ENCODE measurements at regions not wholly inside any gene's neighbourhood (a gene's known extent, or its start where the extent isn't known, plus 50 kb on each side); places are given as distances from the start of the nearest gene placed in this dataset.
"Not testable (repeated sequence)": the region's sequence is repeated elsewhere in the genome, so short reads cannot be mapped to it uniquely, and the experiment has no call there.

DNA sequence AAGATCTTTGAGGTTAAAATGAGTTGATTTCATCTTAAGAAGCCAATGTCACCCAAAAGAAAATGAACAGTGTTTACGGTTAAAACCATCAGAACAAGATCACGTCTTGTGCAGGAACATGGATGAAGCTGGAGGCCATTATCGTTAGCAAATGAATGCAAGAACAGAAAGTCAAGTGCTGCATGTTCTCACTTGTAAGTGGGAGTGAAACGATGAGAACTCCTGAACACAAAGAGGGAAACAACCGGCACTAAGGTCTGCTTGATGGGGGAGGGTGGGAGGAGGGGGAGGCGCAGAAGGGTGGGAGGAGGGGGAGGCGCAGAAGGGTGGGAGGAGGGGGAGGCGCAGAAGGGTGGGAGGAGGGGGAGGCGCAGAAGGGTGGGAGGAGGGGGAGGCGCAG is 214.8 kb upstream of the PRKCQ start:
- not testable (repeated sequence) for DNase-seq

DNA sequence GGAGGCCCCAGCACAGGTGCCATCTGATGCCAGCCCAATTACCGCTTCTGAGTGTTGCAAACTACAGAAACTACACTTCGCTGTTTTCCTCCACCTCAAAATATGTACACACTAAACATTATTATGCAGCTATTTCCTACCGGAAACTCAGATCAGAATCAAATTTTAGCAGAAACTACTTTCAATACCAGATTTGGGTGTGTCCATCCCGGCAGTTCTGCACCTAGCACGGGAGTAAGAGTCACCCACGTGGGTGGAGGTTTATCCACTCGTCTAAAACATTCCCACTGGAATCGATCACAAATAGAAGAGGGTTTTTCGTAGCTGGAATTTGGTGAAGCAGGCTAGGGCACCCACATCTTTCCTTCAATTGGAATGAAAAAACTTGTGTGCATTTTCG is 214.4 kb upstream of the PRKCQ start:
- DNase-seq, result no peak

DNA sequence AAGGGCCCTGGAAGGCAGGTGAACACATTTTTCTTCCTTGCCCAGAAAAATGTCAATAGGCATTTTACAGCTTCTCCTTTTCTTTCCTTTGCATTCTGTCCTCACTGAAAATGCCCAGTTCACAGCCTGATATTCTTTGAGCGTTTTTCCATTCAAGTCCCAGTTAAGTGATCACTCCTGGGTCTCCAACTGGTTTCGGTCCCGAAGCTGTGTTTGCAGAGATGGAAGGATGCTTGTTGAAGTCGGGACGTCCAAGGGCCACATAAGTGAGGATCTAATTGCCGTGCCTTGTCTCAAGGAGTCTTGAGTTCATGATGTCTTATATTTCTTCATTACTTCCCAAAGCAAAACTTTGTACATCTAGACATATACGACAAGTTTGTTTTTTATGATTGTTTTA is 208.7 kb upstream of the PRKCQ start:
- DNase-seq, result no peak

DNA sequence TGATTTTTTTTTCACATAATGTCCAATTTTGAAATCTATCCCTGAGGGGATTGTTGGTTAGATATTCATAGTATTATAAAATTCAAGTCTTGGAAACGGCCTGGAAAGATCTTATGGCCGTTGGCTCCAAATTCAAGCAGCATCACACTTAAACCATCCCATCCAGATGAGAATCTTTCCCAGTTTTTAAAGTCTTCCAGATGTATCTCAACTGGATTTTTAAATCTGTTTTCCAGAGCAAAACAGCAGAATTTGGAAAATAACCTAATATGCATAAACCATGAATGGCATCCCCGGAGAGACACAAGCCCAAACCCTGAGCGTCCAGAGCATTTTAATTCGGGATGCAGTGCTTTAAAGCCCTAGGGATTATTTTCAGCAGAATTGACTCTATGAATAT is 208.2 kb upstream of the PRKCQ start:
- DNase-seq, result no peak

DNA sequence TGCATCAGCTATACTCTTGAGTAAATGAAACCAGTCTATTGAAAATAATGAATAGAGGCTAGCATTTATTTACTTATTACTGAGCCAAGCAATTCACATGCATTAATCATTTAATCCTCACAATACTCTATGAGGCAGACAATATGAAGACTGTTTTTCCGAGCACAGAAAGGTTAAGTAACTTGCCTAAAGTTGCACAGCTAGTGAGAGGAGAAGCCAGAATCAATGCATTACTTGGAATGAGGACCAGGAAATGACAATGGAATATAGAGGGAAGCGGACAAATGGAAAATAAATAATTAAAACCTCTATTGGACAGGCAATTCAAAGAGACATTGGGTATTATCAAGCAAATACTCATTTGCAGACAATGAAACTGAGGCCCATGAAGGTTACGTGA is 207.6 kb upstream of the PRKCQ start:
- DNase-seq, result no peak

DNA sequence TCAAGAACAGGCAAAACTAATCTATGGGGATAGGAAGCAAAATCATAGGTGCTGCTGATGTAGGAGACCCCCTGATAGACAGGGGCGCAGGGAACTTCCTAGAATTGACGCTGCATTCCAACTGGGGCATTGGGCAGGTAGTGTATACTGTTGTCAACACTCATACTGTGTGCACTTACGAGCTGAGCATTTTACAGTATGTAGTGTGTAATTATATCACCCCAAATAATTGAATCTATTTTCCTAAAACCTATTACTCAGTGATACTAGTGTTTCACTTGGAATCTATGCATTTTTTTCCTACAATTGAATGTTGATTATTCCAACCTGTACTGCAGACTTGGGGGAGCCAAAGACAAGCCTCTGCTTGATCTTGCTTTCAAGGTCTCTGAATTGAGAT is 207.0 kb upstream of the PRKCQ start:
- DNase-seq, result no peak

DNA sequence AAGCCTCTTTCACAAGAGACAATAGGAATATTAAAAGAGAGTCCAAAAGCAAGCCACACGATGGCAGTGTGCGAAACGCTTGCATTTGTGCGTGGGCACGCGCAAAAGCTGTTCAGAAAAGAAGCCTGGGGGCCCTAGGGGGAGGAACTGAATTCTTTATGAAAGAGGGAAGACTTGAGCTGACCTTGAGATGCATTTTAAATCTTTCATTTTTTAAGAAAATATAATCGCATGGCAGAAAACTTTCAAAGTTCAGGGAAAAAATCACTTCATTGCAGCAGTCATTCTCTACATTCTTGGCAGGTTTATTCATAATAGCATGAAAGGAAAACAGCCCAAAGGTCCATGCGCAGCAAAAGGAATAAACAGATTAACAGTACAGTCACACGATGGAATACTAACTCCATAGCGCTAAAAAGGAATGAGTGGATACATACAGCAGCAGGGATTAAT is 206.5 kb upstream of the PRKCQ start:
- DNase-seq, result no peak

DNA sequence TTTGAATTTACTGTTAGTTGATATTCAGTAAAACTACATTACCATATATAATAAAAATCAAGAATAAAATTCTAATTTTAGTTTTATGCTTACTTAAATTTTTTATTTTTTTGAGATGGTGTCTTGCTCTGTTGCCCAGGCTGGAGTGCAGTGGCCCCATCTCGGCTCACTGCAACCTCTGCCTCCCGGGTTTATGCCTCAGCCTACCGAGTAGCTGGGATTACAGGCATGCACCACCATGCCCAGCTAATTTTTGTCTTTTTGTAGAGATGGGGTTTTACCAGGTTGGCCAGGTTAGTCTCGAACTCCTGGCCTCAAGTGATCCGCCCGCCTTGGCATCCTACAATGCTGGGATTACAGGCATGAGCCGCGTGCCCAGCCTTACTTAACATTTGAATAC is 204.4 kb upstream of the PRKCQ start:
- not testable (repeated sequence) for DNase-seq

DNA sequence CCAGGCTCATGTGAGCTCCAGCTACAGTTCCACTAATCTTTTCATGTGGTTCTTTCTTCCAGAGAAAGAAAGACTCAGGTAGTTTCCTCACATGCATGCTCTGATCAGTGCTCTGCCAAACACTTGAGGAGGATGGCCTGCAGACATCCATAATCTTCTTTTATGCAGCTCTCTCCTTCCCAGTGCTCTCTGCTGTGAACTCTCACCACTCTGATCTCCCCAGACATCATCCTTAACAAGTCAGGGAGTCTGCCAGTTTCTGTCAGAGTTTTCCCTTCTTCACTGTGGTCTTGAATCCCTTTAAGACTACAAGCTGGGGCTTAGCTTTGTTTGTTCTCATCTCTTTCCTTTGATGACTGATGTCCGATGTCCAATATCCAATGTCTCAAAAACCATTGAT is 203.4 kb upstream of the PRKCQ start:
- no peak for DNase-seq

DNA sequence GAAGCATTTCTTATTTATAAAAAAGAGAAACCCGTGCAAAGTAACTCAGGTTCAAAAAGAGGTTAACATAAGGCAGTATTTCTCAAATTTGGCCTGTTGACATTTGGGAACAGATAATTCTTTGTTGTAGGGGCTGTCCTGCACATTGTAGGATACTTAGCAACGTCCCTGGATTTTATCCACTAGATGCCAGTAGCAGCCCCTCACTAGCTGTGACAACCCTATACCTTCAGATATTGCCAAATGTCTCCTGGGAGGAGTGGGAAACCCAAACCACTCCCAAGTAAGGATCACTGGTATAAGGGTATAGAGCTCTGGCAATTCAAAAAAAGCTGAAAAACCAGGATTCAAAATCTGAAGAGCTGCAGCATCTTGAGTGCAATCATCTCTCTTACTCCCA is 202.3 kb upstream of the PRKCQ start:
- no peak for DNase-seq

DNA sequence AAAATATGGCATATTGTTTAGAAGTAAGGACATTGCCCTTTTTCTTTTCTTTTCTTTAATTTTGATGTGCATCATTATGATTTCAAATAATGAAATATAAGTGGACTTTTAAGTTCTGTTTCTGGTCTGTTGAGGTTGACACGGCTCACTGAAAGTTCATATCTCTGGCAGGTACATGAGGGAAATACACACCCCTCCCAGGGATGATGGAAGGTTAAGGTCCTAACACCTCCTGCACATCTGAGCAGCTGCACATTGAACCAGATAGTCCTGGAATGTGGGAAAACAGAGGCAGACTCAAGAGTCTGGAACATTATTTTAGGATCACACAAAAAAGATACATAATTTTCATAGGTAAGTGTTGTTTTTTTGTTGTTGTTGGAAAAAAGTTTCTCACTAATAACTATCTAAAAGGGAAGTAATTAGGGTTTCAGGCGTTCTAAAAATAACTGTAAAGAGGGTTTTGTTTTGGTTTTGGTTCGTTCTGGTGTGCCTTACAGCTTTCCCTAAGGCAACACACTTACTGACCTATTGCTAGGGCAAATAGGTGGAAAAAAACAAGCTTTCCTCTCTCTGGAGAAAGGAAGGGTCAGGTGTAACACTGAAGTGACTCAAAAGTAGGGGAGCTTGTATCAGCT is 201.2 kb upstream of the PRKCQ start:
- no peak for DNase-seq

DNA sequence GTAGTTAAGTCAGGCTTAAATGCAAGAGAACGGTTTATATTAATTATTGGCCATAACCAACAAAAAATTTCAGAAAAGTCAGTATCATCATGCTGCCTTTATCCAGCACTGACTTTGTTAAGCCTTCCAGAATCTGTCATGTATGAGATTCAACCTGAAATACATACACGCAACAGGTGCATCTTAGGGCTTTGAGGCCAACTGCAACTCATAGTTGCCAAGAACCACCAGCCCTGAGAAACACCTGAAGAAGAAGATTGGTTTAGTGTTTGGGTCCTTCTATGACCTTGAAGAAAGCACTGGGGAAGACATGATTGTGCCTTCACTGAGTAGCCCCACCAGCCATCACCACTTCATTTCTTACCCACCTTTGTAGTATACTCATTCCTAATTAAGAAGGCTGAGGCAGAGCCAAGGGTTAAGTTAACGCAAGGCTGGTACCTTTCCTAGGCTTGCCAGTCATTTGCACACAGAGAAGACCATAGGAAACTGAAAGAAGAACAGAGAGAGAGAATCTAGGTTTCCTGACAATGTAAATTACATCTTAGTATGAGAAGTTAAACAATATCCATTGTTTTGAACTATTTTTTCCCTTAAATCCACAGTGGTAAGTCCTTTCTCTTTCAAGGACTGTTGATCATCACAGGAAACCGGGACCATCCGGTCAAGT is 200.1 kb upstream of the PRKCQ start:
- no peak for DNase-seq

DNA sequence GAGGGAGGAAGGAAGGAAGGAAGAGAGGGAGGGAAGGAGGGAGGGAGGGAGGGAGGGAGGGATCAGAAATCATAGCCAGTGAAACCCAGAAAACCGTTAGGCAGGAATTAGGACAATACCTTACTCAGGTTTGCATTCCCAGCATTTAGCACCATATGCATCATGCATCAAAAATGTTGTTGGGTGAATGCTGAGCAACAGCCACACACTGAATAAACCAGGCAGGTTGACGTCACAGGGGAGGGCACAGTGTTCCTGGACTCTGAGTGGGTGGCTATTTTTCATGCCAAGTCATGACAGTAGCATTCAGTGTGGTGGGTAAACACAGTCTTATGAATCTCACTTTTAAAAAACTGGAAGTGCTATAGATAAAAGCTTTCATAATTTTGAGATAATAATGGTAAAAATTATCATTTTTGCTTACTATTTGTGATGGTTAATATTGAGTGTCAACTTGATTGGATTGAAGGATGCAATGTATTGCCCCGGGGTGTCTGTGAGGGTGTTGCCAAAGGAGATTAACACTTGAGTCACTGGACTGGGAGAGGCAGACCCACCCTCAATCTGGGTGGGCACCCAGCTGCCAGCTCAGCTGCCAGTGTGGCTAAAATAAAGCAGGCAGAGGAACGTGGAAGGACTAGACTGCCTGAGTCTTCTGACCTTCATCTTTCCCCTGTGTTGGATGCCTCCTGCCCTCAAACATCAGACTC is 199.1 kb upstream of the PRKCQ start:
- no peak for DNase-seq

DNA sequence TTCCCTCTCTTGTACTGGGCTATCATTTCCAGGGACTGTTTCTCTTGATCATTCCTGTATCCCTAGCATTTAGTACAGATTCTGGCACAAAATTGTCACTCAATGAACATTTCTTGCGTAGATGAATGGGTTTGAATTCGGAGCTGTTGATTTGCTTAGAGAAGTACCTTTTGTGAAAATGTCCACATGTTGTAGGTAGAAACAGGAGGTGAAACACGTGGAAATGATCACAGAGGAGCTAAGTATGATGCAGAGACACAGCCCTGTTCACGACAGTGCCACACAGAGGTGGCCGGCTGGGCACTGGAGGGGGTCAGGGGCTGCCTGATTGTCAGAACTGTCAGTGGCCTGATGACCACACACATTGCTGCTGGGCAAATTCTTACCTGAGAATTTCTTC is 196.1 kb upstream of the PRKCQ start:
- DNase-seq, result no peak

DNA sequence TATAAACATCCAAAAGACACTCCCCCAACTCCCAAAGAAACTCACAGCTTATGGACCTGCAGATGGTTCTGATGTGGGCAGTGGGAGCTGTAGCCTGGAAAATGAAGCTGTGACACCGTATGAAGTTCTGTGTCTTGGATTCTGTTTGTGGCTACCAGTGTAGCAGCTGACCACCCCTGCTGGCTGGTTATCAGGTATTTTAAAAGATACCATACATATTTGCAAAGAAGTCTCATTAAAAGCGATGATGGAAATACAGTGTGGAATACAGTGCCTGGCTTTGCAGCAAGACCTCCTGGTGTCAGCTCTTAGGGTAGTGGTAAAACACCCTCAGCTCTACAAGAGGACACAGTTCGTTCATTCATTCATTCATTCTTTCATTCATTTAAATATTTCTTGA is 194.3 kb upstream of the PRKCQ start:
- no peak for DNase-seq

DNA sequence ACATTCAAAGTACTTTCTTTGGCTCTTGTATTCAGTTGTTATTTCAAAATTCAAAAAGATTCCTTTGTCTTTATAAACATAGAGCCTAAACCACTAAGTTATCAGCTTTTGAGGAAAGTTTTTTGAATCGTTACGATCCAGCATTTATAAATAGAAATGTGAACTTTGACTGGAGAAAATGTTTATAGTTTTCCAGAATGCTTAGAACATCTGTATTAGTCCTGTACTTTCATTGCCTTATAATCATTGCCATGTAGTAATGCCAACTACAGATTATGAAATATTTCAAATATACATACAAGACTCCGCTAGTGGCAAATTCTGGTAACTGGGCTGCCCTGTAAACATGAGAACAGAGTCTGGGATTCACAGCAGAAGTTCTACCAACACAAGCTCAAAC is 191.3 kb upstream of the PRKCQ start:
- DNase-seq, result no peak

DNA sequence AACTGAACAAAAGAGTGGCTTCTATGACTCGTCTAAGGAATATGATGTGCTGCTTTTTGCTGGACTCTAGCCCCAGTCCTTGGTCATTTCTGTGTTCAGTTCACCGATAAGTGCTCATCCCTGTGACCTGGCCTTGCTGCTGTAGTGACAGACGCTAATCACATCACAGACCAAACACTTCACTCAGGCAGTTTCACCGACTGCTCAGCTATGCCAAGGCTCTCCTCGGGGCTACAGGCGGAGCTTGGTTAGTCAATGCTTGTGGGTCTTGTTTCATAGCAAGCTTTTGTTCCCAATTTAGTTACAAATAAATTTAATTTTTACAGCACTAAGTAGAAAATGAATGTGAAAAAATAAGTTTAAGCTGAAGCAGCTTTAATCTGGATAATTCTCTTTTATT is 190.8 kb upstream of the PRKCQ start:
- no peak for DNase-seq

DNA sequence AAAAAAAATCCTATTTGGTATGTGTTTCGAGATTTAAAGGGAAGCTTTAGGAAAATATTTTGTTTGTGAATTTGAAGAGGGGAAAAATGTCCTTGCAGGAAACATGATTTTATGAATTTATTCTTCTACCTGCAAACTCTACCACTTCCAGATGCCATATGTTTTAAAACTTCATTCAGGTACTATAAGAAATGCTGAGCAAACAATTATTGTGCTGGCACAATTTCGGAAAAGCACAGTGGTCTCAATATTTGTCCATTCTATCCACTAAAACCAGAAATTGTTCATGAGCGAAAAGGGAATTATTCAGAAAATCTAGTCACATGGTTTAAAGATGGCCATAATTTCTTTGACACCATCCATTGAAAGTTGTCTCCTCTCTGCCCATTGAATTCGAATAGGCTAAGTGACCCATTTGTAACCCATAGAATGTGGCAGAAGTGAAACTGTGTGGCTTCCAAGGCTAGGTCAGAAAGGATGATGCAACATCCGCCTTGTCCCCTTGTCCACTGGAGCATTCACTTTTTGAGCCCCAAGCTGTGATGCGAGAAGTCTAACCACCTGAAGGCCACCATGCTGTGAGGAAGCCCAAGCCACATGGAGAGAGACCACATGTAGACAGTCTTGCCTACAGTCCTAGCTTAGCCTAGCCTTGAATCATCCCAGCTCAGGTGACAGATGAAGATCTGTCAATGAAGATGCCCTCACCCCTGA is 189.8 kb upstream of the PRKCQ start:
- no peak for DNase-seq

DNA sequence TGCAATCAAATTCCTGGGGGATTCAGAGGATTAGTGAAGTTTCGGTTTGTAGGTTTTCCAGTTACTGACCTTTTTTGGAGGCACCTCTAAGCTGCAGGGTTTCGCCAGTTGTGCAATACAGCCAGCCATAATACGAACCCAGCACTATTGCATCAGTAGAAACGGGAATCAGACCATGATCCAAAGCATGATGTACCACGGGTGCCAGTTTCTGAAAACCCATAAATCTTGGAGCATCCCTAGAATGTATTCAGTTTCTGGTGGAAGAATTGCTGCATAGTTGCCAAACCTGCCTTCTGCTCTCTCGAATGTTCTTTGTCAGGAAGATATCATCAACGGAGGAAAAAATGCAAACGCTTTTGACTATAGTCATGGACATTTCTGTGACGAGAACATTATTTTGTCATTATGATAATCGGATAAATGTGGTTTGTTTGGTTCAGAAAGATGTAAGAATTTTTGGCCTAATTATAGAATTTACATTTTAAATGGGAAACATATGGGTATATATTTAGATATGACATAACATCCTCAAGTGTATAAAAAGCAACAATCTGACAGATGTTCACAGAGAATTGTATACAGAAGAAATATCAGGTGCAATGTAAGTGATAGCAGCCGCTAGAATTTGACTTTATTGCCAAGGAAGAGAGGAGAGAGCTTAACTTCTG is 186.2 kb upstream of the PRKCQ start:
- DNase-seq, result no peak

DNA sequence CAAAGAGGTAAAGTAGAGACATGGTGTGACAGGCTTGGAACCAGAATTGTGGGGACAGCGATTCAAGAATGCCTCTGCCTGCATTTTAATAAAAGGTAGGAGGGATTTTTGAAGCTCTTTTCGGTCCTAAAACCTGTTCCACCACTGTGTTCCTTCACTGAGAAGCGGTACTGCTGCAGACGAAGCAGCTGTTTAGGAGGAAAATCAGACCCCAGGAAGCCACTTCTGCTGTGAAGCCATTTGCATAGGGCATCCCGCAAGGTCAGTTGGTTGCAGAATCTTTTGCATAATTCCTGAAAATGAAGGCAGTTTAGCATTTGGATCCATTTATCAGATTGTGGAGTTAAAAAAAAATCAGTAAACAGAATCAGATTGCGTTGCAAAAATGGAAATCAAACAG is 183.3 kb upstream of the PRKCQ start:
- no peak for DNase-seq

DNA sequence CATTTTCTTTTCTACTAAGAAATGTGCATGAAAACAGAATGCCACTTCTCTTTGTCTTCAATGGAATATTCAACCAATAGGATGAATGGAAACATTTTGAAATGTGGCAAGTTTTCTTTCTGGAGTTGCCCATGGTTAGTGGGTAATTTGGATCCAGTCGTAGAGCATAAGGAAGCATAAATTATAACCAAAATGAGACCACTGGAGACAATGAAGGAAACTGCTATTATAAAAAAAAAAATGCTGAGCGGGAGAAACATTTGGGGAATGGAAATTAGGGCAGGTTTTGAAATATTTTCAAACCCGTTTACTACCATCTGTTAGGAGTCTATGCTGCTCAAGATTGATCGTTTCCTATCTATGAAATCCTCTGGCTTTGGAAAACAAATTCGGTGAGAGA is 182.9 kb upstream of the PRKCQ start:
- DNase-seq, result no peak

DNA sequence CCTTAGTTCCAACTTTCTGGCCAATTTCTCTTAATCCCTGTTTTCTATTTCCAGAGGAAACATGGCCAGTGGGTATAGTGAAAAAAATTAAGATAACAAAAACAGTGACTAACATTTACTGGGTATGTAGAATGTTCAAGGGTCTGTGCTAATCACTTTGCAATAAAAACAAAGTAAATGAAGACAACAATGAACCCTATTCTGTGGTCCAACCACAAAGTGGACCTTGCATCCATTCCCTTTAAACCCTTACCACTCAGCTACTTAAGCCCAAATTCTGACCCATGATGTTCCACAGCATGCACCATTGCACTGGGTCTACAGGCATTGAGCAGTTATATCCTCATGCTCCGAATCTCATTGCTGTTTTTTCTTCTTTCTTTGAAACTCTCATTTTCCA is 179.9 kb upstream of the PRKCQ start:
- no peak for DNase-seq

DNA sequence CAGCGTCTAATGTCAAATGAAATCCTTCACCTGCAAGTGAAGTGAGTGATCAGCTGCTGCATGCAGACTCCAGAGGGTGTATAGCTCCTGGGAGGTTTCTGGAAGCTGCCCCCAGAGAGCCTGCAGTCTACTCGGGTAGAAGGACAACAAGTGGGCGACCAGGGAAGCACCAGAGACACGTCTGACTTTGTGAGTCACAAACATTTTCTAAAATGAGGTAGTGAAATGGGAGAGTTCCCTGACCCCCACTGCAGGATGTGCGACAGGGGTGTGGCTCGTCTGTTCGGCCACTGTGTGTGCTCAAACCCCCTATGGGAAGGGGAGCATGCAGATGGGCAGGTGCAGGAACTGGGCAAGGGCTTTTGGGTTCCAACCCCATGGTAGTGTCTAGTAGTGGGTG is 177.1 kb upstream of the PRKCQ start:
- DNase-seq, result no peak
